H1 (cell line): ENCODE measurements at regions not wholly inside any gene's neighbourhood (a gene's known extent, or its start where the extent isn't known, plus 50 kb on each side); places are given as distances from the start of the nearest gene placed in this dataset.

ENCODE experiments used
- ATF2 ChIP-seq: IDR thresholded peaks from 2 replicates; pipeline ENCODE4 v1.6.1; 2012; ENCODE audit warnings: low read length, inconsistent platforms
- BRCA1 ChIP-seq: IDR thresholded peaks from 2 replicates; pipeline ENCODE4 v1.6.1; 2012; ENCODE audit warnings: low read depth, low read length, improper control_type of control experiment
- GABPA ChIP-seq: IDR thresholded peaks from 2 replicates; pipeline ENCODE4 v1.6.1; 2011; ENCODE audit warnings: mild to moderate bottlenecking, low read length, moderate library complexity, borderline replicate concordance; ENCODE audit not compliant: insufficient read depth
- KDM1A ChIP-seq: fragments of 200-600, 300-600 bp; sonication (generic); IDR thresholded peaks from 2 replicates; pipeline ENCODE4 v1.7.1; 2016; ENCODE audit warnings: mild to moderate bottlenecking, low read length, borderline replicate concordance
- MAFK ChIP-seq: IDR thresholded peaks from 2 replicates; pipeline ENCODE4 v1.6.1; 2012; ENCODE audit warnings: low read depth, mild to moderate bottlenecking, improper control_type of control experiment, low read length
- TEAD4 ChIP-seq: IDR thresholded peaks from 2 replicates; pipeline ENCODE4 v1.6.1; 2012; ENCODE audit warnings: low read depth, low read length, inconsistent platforms, mixed read lengths

GRCh38 chr4:138915756-138916155, 99.8 kb upstream of the NOCT start (continued):
- no peak for TF ChIP-seq ATF2
- no peak for TF ChIP-seq TEAD4
- no peak for TF ChIP-seq GABPA
- TF ChIP-seq KDM1A = no peak
- TF ChIP-seq MAFK = no peak
- no peak for TF ChIP-seq BRCA1
